Stimulated activated memory B cell treated with anti-CD40 and anti-IgM and Interleukin-4, amounts not matched to agents 10 μg/mL and 1 μg/mL and 100 μg/mL, for 72 hours (primary cell): ENCODE measurements at regions not wholly inside any gene's neighbourhood (a gene's known extent, or its start where the extent isn't known, plus 50 kb on each side); places are given as distances from the start of the nearest gene placed in this dataset.
"Not testable (repeated sequence)": the region's sequence is repeated elsewhere in the genome, so short reads cannot be mapped to it uniquely, and the experiment has no call there.

Source experiments
- ATAC-seq: fragments of 150-1000 bp; cut with Tn5 transposase; 2 replicates; pipeline ENCODE4 v1.10.0; 2021
- H3K27ac Mint-ChIP-seq: one replicate; pipeline ENCODE4 v1.8.0; 2022; ENCODE audit warnings: mild to moderate bottlenecking, mixed read lengths
- H3K27me3 Mint-ChIP-seq: one replicate; pipeline ENCODE4 v1.8.0; 2022; ENCODE audit warnings: mixed read lengths
- H3K36me3 Mint-ChIP-seq: one replicate; pipeline ENCODE4 v1.8.0; 2022; ENCODE audit warnings: mixed read lengths
- H3K4me1 Mint-ChIP-seq: one replicate; pipeline ENCODE4 v1.8.0; 2022; ENCODE audit warnings: mixed read lengths
- H3K4me3 Mint-ChIP-seq: one replicate; pipeline ENCODE4 v1.8.0; 2022; ENCODE audit warnings: mild to moderate bottlenecking, moderate library complexity, mixed read lengths
- H3K9me3 Mint-ChIP-seq: one replicate; pipeline ENCODE4 v1.8.0; 2022; ENCODE audit warnings: mixed read lengths

- Mint-ChIP-seq H3K4me3 (no peak overlapping the region), H3K36me3 (no peaks in the 10 kb centered on the region), H3K4me1 (no peaks in the 10 kb centered on the region), H3K9me3 (no peaks in the 10 kb centered on the region), H3K27ac (no peak overlapping the region), H3K27me3 (no peaks in the 10 kb centered on the region)
- ATAC-seq, result no peak
Observed at GRCh38 chr7:79548727-79549126, 95.3 kb upstream of the MAGI2 start.

GRCh38 chr7:79547132-79547531, 93.7 kb upstream of the MAGI2 start:
- H3K36me3 Mint-ChIP-seq, result no peaks in the 10 kb centered on the region
- H3K9me3 Mint-ChIP-seq, result no peaks in the 10 kb centered on the region
- no peak for ATAC-seq
- no peaks in the 10 kb centered on the region for H3K4me1 Mint-ChIP-seq
- H3K27ac Mint-ChIP-seq, result no peak overlapping the region
- no peaks in the 10 kb centered on the region for H3K27me3 Mint-ChIP-seq
- no peak overlapping the region for H3K4me3 Mint-ChIP-seq

GRCh38 chr7:79540592-79540991, 87.1 kb upstream of the MAGI2 start:
- ATAC-seq, result no peak
- Mint-ChIP-seq H3K4me1 (no peaks in the 10 kb centered on the region), H3K9me3 (peaks cover 2% of the 10 kb centered on the region), H3K36me3 (no peaks in the 10 kb centered on the region), H3K27me3 (no peaks in the 10 kb centered on the region), H3K4me3 (no peak overlapping the region), H3K27ac (no peak overlapping the region)

DNA sequence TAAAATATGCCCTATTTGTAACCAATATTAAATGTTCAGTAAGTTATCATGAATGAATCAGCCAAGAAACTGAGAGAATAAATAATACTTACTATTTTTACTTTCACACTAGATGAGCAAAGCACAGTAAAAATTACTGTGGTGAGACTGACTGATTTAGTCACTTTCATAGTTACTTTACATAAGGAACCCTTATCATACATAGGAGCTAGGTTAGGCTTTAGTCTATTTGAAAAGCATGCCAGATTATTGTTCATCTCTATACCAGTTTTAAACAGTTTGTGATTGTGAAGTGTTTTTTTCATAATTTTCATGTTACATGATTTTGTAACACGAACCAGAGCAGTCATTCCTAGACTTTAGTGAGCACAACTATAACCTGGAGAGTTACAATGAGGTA, 80.7 kb upstream of the MAGI2 start:
- Mint-ChIP-seq H3K27me3 (no peaks in the 10 kb centered on the region), H3K27ac (no peak overlapping the region), H3K36me3 (no peaks in the 10 kb centered on the region), H3K4me3 (no peak overlapping the region), H3K4me1 (no peaks in the 10 kb centered on the region), H3K9me3 (peaks cover 2% of the 10 kb centered on the region)
- ATAC-seq, result no peak

GRCh38 chr7:79531905-79532664, 78.6 kb upstream of the MAGI2 start:
- Mint-ChIP-seq H3K4me1 (no peaks in the 10 kb centered on the region), H3K4me3 (no peak overlapping the region), H3K27me3 (no peaks in the 10 kb centered on the region), H3K36me3 (no peaks in the 10 kb centered on the region), H3K9me3 (peaks cover 7% of the 10 kb centered on the region), H3K27ac (no peak overlapping the region)
- ATAC-seq, result no peak

DNA sequence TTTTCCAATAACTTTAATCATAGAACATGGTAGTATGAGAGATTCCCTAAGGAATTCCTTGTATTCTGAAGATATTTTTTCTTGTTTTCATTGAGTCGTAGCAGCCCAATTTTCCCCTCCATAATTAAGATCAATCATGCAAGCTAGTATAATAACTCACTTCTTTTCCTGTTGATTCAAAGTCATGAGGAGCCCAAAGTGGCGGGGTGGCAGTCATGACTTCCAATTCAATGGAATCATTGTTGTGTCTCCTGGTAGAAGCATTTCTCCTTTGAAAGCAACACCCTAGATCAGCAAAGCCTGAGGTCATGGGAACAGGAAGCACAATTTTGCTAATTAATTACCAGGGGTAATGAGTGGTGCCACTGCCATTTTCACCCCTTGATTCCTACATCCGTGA, 77.6 kb upstream of the MAGI2 start:
- H3K9me3 Mint-ChIP-seq, result peaks cover 7% of the 10 kb centered on the region
- H3K4me1 Mint-ChIP-seq, result no peaks in the 10 kb centered on the region
- H3K27me3 Mint-ChIP-seq, result no peaks in the 10 kb centered on the region
- no peak for ATAC-seq
- no peaks in the 10 kb centered on the region for H3K36me3 Mint-ChIP-seq
- no peak overlapping the region for H3K4me3 Mint-ChIP-seq
- H3K27ac Mint-ChIP-seq, result no peak overlapping the region

- no peaks in the 10 kb centered on the region for H3K4me1 Mint-ChIP-seq
- ATAC-seq, result no peak
- H3K4me3 Mint-ChIP-seq, result no peak overlapping the region
- H3K36me3 Mint-ChIP-seq, result no peaks in the 10 kb centered on the region
- H3K27ac Mint-ChIP-seq, result no peak overlapping the region
- peaks cover 7% of the 10 kb centered on the region for H3K9me3 Mint-ChIP-seq
- no peaks in the 10 kb centered on the region for H3K27me3 Mint-ChIP-seq
Observed at GRCh38 chr7:79529881-79530235, 76.4 kb upstream of the MAGI2 start.

- Mint-ChIP-seq H3K36me3 (no peaks in the 10 kb centered on the region), H3K27me3 (no peaks in the 10 kb centered on the region), H3K9me3 (peaks cover 7% of the 10 kb centered on the region), H3K27ac (no peak overlapping the region), H3K4me3 (no peak overlapping the region), H3K4me1 (no peaks in the 10 kb centered on the region)
- ATAC-seq, result no peak
Observed at GRCh38 chr7:79529214-79529880, 75.9 kb upstream of the MAGI2 start.

DNA sequence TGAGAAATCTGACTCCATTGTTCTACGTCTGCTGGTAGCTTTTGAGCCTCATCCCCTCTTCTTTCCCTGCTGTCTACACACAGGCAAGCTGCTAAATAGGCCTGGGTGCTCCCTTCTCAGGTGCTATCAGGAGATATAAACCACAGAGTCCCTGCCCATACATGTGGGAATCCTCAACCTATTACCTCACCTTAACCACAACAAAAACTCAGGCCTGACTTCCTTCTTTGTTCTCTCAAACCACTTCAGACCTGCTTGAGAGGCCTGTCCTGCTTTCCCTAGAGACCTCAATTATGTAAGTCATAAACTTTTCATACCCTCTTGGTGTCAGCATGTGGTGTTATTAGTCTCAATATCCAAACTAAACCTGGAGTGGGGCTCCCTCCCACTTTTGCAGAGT, 75.0 kb upstream of the MAGI2 start:
- Mint-ChIP-seq H3K9me3 (peaks cover 7% of the 10 kb centered on the region), H3K4me3 (no peak overlapping the region), H3K4me1 (no peaks in the 10 kb centered on the region), H3K27me3 (no peaks in the 10 kb centered on the region), H3K27ac (no peak overlapping the region), H3K36me3 (no peaks in the 10 kb centered on the region)
- ATAC-seq, result no peak

GRCh38 chr7:79524048-79524447, 70.6 kb upstream of the MAGI2 start:
- Mint-ChIP-seq H3K4me1 (no peaks in the 10 kb centered on the region), H3K27ac (no peak overlapping the region), H3K36me3 (no peaks in the 10 kb centered on the region), H3K4me3 (no peak overlapping the region), H3K27me3 (no peaks in the 10 kb centered on the region), H3K9me3 (peaks cover 7% of the 10 kb centered on the region)
- ATAC-seq, result peak; percentile 60

- H3K27ac Mint-ChIP-seq, result no peak overlapping the region
- ATAC-seq, result no peak
- H3K36me3 Mint-ChIP-seq, result no peaks in the 10 kb centered on the region
- no peaks in the 10 kb centered on the region for H3K27me3 Mint-ChIP-seq
- H3K4me1 Mint-ChIP-seq, result no peaks in the 10 kb centered on the region
- H3K4me3 Mint-ChIP-seq, result no peak overlapping the region
- H3K9me3 Mint-ChIP-seq, result peaks cover 5% of the 10 kb centered on the region
Observed at GRCh38 chr7:79523436-79523835, 70.0 kb upstream of the MAGI2 start.

- H3K36me3 Mint-ChIP-seq, result no peaks in the 10 kb centered on the region
- no peak for ATAC-seq
- H3K4me1 Mint-ChIP-seq, result no peaks in the 10 kb centered on the region
- H3K4me3 Mint-ChIP-seq, result no peak overlapping the region
- no peaks in the 10 kb centered on the region for H3K9me3 Mint-ChIP-seq
- H3K27ac Mint-ChIP-seq, result no peak overlapping the region
- no peaks in the 10 kb centered on the region for H3K27me3 Mint-ChIP-seq
Observed at GRCh38 chr7:79520543-79520942, 67.1 kb upstream of the MAGI2 start.

- no peak overlapping the region for H3K27ac Mint-ChIP-seq
- no peak for ATAC-seq
- H3K36me3 Mint-ChIP-seq, result no peaks in the 10 kb centered on the region
- H3K4me1 Mint-ChIP-seq, result no peaks in the 10 kb centered on the region
- no peaks in the 10 kb centered on the region for H3K27me3 Mint-ChIP-seq
- H3K9me3 Mint-ChIP-seq, result peaks cover 6% of the 10 kb centered on the region
- H3K4me3 Mint-ChIP-seq, result no peak overlapping the region
Observed at GRCh38 chr7:79515358-79515757, 61.9 kb upstream of the MAGI2 start.

GRCh38 chr7:79513261-79513660, 59.8 kb upstream of the MAGI2 start:
- H3K9me3 Mint-ChIP-seq, result peaks cover 6% of the 10 kb centered on the region
- no peak for ATAC-seq
- H3K4me1 Mint-ChIP-seq, result no peaks in the 10 kb centered on the region
- H3K36me3 Mint-ChIP-seq, result no peaks in the 10 kb centered on the region
- no peaks in the 10 kb centered on the region for H3K27me3 Mint-ChIP-seq
- H3K27ac Mint-ChIP-seq, result no peak overlapping the region
- H3K4me3 Mint-ChIP-seq, result no peak overlapping the region

- H3K36me3 Mint-ChIP-seq, result no peaks in the 10 kb centered on the region
- H3K27ac Mint-ChIP-seq, result no peak overlapping the region
- no peak for ATAC-seq
- no peaks in the 10 kb centered on the region for H3K4me1 Mint-ChIP-seq
- peaks cover 6% of the 10 kb centered on the region for H3K9me3 Mint-ChIP-seq
- no peaks in the 10 kb centered on the region for H3K27me3 Mint-ChIP-seq
- H3K4me3 Mint-ChIP-seq, result no peak overlapping the region
Observed at GRCh38 chr7:79512261-79512660, 58.8 kb upstream of the MAGI2 start.

DNA sequence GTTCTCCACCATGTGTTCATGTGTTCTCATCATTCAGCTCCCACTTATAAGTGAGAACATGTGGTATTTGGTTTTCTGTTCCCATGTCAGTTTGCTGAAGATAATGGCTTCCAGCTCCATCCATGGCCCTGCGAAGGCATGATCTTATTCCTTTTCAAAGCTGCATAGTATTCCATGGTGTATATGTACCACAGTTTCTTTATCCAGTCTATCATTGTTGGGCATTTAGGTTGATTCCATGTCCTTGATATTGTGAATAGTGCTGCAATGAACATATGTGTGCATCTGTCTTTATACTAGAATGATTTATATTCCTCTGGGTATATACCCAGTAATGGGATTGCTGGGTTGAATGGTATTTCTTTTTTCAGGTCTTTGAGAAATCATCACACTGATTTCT, 57.6 kb upstream of the MAGI2 start:
- not testable (repeated sequence) for H3K36me3 Mint-ChIP-seq, H3K27me3 Mint-ChIP-seq, ATAC-seq

More for the DNA sequence above, 57.6 kb upstream of the MAGI2 start:
- H3K4me1 Mint-ChIP-seq, H3K9me3 Mint-ChIP-seq, H3K27ac Mint-ChIP-seq, H3K4me3 Mint-ChIP-seq: not testable (repeated sequence)
